ENCODE measurements at regions not wholly inside any gene's neighbourhood (a gene's known extent, or its start where the extent isn't known, plus 50 kb on each side); places are given as distances from the start of the nearest gene placed in this dataset.

DNA sequence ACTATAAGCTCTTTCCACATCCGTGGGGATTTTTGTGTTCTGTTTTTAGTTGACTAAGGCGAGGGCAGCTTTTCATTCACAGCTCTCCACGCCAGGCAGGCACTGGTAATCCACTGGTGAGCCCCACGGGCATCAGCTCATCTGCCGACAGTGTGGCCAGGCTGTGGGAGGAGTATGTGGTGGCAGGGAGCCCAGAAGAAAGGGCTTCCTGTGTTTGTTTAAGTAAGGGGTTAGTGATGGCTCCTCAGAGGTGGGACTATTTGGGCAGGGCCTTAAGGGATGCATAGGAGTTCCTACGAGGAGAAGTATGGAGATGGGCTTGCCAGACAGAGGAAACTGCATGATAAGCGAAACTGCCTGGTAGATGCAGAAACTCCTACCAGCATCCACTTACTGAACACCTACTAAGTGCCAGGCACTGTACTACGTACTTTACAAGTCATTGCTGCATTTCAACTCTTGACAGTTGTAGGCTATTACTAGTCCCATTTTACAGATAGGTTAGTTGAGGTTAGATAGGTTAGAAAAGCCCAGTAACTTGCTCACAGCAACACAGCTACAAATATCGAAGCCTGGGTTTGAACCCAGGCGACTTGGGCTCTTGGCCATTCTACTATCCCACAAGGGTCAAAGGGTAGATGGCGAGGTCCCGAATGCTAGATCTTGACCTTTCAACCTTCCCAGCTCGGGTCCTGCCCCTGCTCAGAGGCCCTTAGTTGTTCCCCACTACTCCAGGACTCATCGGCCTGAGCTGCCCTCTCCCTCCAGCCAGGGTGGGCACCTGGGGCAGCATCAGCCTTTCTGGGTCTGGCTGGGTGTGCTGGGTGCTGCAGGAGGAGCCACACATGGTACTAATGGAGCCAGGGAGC, 55.1 kb downstream of the CEBPB start:
- TF ChIP-seq, protein P1, sequence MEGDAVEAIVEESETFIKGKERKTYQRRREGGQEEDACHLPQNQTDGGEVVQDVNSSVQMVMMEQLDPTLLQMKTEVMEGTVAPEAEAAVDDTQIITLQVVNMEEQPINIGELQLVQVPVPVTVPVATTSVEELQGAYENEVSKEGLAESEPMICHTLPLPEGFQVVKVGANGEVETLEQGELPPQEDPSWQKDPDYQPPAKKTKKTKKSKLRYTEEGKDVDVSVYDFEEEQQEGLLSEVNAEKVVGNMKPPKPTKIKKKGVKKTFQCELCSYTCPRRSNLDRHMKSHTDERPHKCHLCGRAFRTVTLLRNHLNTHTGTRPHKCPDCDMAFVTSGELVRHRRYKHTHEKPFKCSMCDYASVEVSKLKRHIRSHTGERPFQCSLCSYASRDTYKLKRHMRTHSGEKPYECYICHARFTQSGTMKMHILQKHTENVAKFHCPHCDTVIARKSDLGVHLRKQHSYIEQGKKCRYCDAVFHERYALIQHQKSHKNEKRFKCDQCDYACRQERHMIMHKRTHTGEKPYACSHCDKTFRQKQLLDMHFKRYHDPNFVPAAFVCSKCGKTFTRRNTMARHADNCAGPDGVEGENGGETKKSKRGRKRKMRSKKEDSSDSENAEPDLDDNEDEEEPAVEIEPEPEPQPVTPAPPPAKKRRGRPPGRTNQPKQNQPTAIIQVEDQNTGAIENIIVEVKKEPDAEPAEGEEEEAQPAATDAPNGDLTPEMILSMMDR (IDR thresholded peaks at IDR 0.05) = no peak
- TF ChIP-seq POLR2AphosphoS5 (IDR thresholded peaks at IDR 0.05) (no peak), EP300 (IDR thresholded peaks at IDR 0.05) (no peak), POLR2A (IDR thresholded peaks at IDR 0.05; ENCODE audit: low read depth) (no peak)

Measured in esophagus muscularis mucosa (tissue), 4 donors.